ENCODE measurements at regions not wholly inside any gene's neighbourhood (a gene's known extent, or its start where the extent isn't known, plus 50 kb on each side); places are given as distances from the start of the nearest gene placed in this dataset.

- no peak for TF ChIP-seq CTCF (IDR thresholded peaks at IDR 0.05)
- no peak for TF ChIP-seq POLR2A (IDR thresholded peaks at IDR 0.05)
These were observed 244.1 kb upstream of the ARSJ start for GRCh38 chr4:114223580-114223979.

Data from testis (tissue), 2 donors.